ENCODE measurements at regions not wholly inside any gene's neighbourhood (a gene's known extent, or its start where the extent isn't known, plus 50 kb on each side); places are given as distances from the start of the nearest gene placed in this dataset.
A peak's percentile ranks its signal among the peaks of the same experiment; 100 is the strongest.

DNA sequence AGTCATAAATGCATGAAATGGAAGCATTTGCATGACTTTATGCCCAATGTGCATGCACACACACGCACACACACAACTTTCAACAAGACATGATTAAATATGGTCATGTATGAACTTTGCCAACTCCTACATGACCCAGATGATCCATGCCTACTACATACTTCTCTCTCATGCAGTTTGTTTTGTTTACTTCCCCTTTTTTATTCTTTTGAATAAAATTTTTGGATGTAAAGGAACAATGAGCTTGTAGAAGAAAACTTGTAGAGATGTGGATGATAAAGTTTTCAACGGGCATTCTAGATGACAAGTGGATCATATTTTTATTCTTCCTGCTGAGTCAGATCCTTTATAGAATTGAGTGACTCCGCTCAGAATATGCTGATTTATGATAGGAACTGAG lies 50.8 kb upstream of the AIG1 start:
- no peak overlapping the region for H3K27ac ChIP-seq (ENCODE audit: extremely low read depth, low read depth, low read length)
- POLR2A ChIA-PET: interaction anchor here (0.9 kb wide), 1 partner anchor 9 kb away, joined by 4 read pairs; no protein-coding TSS in a partner anchor
- FAIRE-seq (no peak), ATAC-seq (no peak), DNase-seq (ENCODE audit: extremely low read depth in 1 of 4, low spot score in 3 of 4) (no peak)
- CTCF ChIA-PET (ENCODE audit: low intra/inter-chr PET ratio): no interaction called here
- 5% methylated on average over 3 of the region's 3 CpGs for WGBS (ENCODE audit: insufficient coverage, low coverage, missing lambda C conversion rate)
- BruUV-seq (replicated peaks): no TSS peak
- H3K9ac ChIP-seq (ENCODE audit: insufficient read depth in 1 of 2, low read depth in 2 of 2, low read length in 2 of 2): no peak overlapping the region
- H4K20me1 ChIP-seq (replicated peaks; ENCODE audit: control insufficient read depth, insufficient read depth, low read length): no peaks in the 10 kb centered on the region
- TF ChIP-seq ZNF316 (IDR thresholded peaks at IDR 0.05): peak; percentile 27; the same call in 1 of the 2 replicates
- TF ChIP-seq, protein P1, sequence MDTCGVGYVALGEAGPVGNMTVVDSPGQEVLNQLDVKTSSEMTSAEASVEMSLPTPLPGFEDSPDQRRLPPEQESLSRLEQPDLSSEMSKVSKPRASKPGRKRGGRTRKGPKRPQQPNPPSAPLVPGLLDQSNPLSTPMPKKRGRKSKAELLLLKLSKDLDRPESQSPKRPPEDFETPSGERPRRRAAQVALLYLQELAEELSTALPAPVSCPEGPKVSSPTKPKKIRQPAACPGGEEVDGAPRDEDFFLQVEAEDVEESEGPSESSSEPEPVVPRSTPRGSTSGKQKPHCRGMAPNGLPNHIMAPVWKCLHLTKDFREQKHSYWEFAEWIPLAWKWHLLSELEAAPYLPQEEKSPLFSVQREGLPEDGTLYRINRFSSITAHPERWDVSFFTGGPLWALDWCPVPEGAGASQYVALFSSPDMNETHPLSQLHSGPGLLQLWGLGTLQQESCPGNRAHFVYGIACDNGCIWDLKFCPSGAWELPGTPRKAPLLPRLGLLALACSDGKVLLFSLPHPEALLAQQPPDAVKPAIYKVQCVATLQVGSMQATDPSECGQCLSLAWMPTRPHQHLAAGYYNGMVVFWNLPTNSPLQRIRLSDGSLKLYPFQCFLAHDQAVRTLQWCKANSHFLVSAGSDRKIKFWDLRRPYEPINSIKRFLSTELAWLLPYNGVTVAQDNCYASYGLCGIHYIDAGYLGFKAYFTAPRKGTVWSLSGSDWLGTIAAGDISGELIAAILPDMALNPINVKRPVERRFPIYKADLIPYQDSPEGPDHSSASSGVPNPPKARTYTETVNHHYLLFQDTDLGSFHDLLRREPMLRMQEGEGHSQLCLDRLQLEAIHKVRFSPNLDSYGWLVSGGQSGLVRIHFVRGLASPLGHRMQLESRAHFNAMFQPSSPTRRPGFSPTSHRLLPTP (IDR thresholded peaks at IDR 0.05; ENCODE audit: borderline replicate concordance, extremely low read depth, insufficient read length): no peak
- TF ChIP-seq ETS1 (conservative IDR thresholded peaks at IDR 0.05; ENCODE audit: control insufficient read depth, low read depth, low read length): no peak
- 0 out of 2 replicates have a peak, but pooled peaks have one; percentile 2 for TF ChIP-seq MAFF (IDR thresholded peaks at IDR 0.05; ENCODE audit: low read length)
- no peak overlapping the region for H3K4me3 ChIP-seq
- H3K27me3 ChIP-seq (ENCODE audit: control insufficient read depth in 2 of 2, insufficient read depth in 2 of 2, low read length in 2 of 2): peaks cover 0 to 5% of the 10 kb centered on the region in 2 experiments; a peak in 1 of 5 replicates
- no peaks in the 10 kb centered on the region for H3K9me3 ChIP-seq (replicated peaks; ENCODE audit: control insufficient read depth, insufficient read depth, low read depth, low read length)
- no peaks in the 10 kb centered on the region for H3K79me2 ChIP-seq (ENCODE audit: control insufficient read depth, insufficient read depth, low read length)
- in situ Hi-C loops (cut with MboI) (no loop called here), intact Hi-C loops (cut with micrococcal nuclease) (loop anchor here (10.0 kb wide), 1 partner anchor 535 kb away; no protein-coding TSS in a partner anchor)
- no peaks in the 10 kb centered on the region for H3K9me1 ChIP-seq (ENCODE audit: control insufficient read depth, insufficient read depth, low read length)
- no peak overlapping the region for H2AFZ ChIP-seq (ENCODE audit: low read depth, low read length)
- no peaks in the 10 kb centered on the region for H3K36me3 ChIP-seq (ENCODE audit: control insufficient read depth, insufficient read depth, low read length)
- no peak overlapping the region for H3K4me2 ChIP-seq (ENCODE audit: insufficient read depth, low read length)
- H3K4me1 ChIP-seq (replicated peaks in 1 of 2; ENCODE audit: control insufficient read depth in 2 of 2, insufficient read depth in 2 of 2, low read length in 2 of 2): no peaks in the 10 kb centered on the region
